ENCODE measurements at regions not wholly inside any gene's neighbourhood (a gene's known extent, or its start where the extent isn't known, plus 50 kb on each side); places are given as distances from the start of the nearest gene placed in this dataset.

DNA sequence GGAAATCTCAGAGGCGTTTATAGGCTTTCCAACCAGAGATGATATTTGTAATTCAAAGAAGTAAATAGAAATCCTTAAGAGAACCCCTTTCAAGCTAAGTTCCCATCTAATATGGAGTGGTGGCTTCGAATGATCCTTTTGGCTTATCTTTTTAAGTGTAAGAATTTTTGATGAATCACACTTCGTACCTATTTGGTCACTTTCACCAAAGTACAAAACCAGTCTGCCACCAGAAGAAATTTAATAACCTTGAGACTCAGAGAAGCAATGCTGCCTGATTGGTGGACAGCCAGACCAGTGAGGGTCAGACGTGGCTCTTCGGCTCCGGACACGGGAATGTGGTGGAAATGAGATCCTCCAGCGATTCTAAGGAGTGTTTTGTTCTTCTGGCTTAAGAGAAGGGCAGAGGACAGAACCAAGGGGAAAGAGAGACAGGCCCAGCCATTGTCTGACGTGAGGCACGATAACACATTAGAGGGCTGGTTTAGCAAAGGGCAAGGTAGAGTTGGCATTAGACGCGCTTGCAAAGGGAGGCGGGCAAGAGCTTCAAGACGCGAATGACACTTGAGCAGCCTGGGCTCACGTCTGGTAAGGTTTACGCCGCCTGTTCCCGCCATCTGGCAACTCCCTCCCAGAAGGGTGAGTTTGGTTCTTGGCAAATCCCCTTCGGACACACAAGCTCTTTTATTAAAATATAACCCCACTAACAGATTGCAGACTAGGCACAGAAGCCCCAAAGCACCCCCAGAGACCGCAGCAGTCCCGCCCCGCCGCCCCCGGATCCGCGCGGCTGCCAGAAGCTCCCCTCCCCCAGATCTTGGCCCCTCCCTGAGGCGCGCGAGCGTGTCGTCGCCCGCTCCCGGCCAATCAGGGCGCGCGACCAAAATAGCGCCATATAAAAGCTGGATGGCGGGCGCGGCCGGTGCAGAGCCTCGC is 50.0 kb upstream of the EZR start:
- H3K27me3 Mint-ChIP-seq = no peaks in the 10 kb centered on the region
- peak overlapping the region; percentile 100 for H3K27ac Mint-ChIP-seq
- H3K36me3 Mint-ChIP-seq = no peaks in the 10 kb centered on the region
- ATAC-seq (ENCODE audit: low read depth) = peak; percentile 60
- peak overlapping the region; percentile 74 for H3K4me3 Mint-ChIP-seq
- no peaks in the 10 kb centered on the region for H3K9me3 Mint-ChIP-seq
- peaks cover 37% of the 10 kb centered on the region for H3K4me1 Mint-ChIP-seq
- peak; percentile 98 to 99 for DNase-seq (ENCODE audit: low spot score in 2 of 2)
